SU-DHL-6 (cell line): ENCODE measurements at regions not wholly inside any gene's neighbourhood (a gene's known extent, or its start where the extent isn't known, plus 50 kb on each side); places are given as distances from the start of the nearest gene placed in this dataset.

Experiments
- H2AFZ ChIP-seq: fragments of 200-600 bp; sonication (generic); 2 replicates; pipeline ENCODE4 v1.6.1; 2014; ENCODE audit warnings: low read depth, mild to moderate bottlenecking, moderate library complexity, mixed read lengths, antibody characterized with exemption, low read length; ENCODE audit not compliant: severe bottlenecking
- H3F3A ChIP-seq: fragments of 200-600 bp; shearing (Covaris generic); 2 replicates; pipeline ENCODE4 v1.6.0; 2016; ENCODE audit warnings: antibody characterized with exemption, mild to moderate bottlenecking; ENCODE audit not compliant: insufficient read depth
- H3K27ac ChIP-seq: fragments of 200-600 bp; sonication (generic); 2 replicates; pipeline ENCODE4 v1.5.1; 2016; ENCODE audit warnings: low read depth, mild to moderate bottlenecking, low read length, moderate library complexity, mixed read lengths
- H3K27me3 ChIP-seq: fragments of 200-600 bp; sonication (generic), shearing (Covaris generic); 2 replicates; pipeline ENCODE4 v1.6.0; 2014; ENCODE audit warnings: mild to moderate bottlenecking, low read length
- H3K36me3 ChIP-seq: fragments of 200-600 bp; sonication (generic); 2 replicates; pipeline ENCODE4 v1.6.1; 2014; ENCODE audit warnings: mild to moderate bottlenecking, low read length, mixed read lengths
- H3K4me2 ChIP-seq: fragments of 300-600, 200-600 bp; shearing (Covaris generic), sonication (generic); 2 replicates; pipeline ENCODE4 v1.6.0; 2014; ENCODE audit warnings: low read length, low read depth, mild to moderate bottlenecking; ENCODE audit not compliant: poor library complexity, severe bottlenecking
- H3K4me3 ChIP-seq: fragments of 200-600 bp; sonication (generic); 2 replicates; pipeline ENCODE4 v1.5.1; 2014; ENCODE audit warnings: antibody characterized with exemption, low read length, mild to moderate bottlenecking, mixed read lengths; ENCODE audit not compliant: insufficient read depth, poor library complexity, severe bottlenecking
- H3K79me2 ChIP-seq: fragments of 200-600 bp; sonication (generic); 2 replicates; pipeline ENCODE4 v1.6.1; 2014; ENCODE audit warnings: mild to moderate bottlenecking, low read length, moderate library complexity; ENCODE audit not compliant: insufficient read depth
- H3K9ac ChIP-seq: fragments of 200-600 bp; sonication (generic); 2 replicates; pipeline ENCODE4 v1.7.0; 2014; ENCODE audit warnings: mild to moderate bottlenecking, low read length
- H3K9me2 ChIP-seq: fragments of 200-600 bp; sonication (generic); replicated peaks from 2 replicates; pipeline ENCODE4 v1.6.1; 2014; ENCODE audit warnings: low read length; ENCODE audit not compliant: insufficient read depth
- H3K9me3 ChIP-seq: fragments of 200-600 bp; sonication (generic); 2 replicates; pipeline ENCODE4 v1.6.1; 2014; ENCODE audit warnings: low read length, mixed read lengths; ENCODE audit not compliant: insufficient read depth
- H4K20me1 ChIP-seq: fragments of 200-600 bp; sonication (generic); 2 replicates; pipeline ENCODE4 v1.6.1; 2014; ENCODE audit warnings: low read depth, mild to moderate bottlenecking, antibody characterized with exemption, low read length, moderate library complexity, mixed read lengths
- CTCF ChIP-seq: fragments of 200-600 bp; sonication (generic); IDR thresholded peaks from one replicate; pipeline ENCODE4 v1.5.1; 2017; ENCODE audit warnings: antibody characterized with exemption, mild to moderate bottlenecking, low read length, moderate library complexity; ENCODE audit not compliant: insufficient read depth, poor library complexity, severe bottlenecking
- EZH2phosphoT487 ChIP-seq: fragments of 200-600 bp; sonication (generic), shearing (Covaris generic); conservative IDR thresholded peaks from 2 replicates; pipeline ENCODE4 v1.6.1; 2018; ENCODE audit warnings: mild to moderate bottlenecking, antibody characterized with exemption, low read length, moderate library complexity, mixed read lengths

- TF ChIP-seq CTCF (no peak), EZH2phosphoT487 (no peak)
- Histone ChIP-seq H2AFZ (no peak overlapping the region), H4K20me1 (no peaks in the 10 kb centered on the region), H3K4me3 (no peak overlapping the region), H3K27ac (no peak overlapping the region), H3K9me3 (peaks cover 5% of the 10 kb centered on the region; the same call in 1 of the 2 replicates), H3K79me2 (no peaks in the 10 kb centered on the region), H3K9ac (no peak overlapping the region), H3K9me2 (no peaks in the 10 kb centered on the region), H3F3A (no peaks in the 10 kb centered on the region), H3K27me3 (no peaks in the 10 kb centered on the region), H3K36me3 (0 out of 2 replicates have a peak, but pooled peaks cover 5% of the 10 kb centered on the region), H3K4me2 (no peak overlapping the region)
Observed at GRCh38 chr16:48860341-48860740, 250.4 kb upstream of the N4BP1 start.

GRCh38 chr16:48852951-48853350, 243.0 kb upstream of the N4BP1 start:
- Histone ChIP-seq H3K9me3 (no peaks in the 10 kb centered on the region), H3K9ac (no peak overlapping the region), H3K27me3 (no peaks in the 10 kb centered on the region), H3K79me2 (no peaks in the 10 kb centered on the region), H4K20me1 (no peaks in the 10 kb centered on the region), H3K9me2 (no peaks in the 10 kb centered on the region), H3F3A (no peaks in the 10 kb centered on the region), H2AFZ (no peak overlapping the region), H3K27ac (no peak overlapping the region), H3K4me3 (no peak overlapping the region), H3K4me2 (no peak overlapping the region), H3K36me3 (no peaks in the 10 kb centered on the region)
- no peak for TF ChIP-seq CTCF
- TF ChIP-seq EZH2phosphoT487 = no peak

GRCh38 chr16:48852458-48852857, 242.5 kb upstream of the N4BP1 start:
- Histone ChIP-seq H2AFZ (no peak overlapping the region), H3K27me3 (no peaks in the 10 kb centered on the region), H4K20me1 (no peaks in the 10 kb centered on the region), H3K36me3 (no peaks in the 10 kb centered on the region), H3K9ac (no peak overlapping the region), H3K9me3 (no peaks in the 10 kb centered on the region), H3F3A (no peaks in the 10 kb centered on the region), H3K9me2 (no peaks in the 10 kb centered on the region), H3K4me3 (no peak overlapping the region), H3K4me2 (no peak overlapping the region), H3K27ac (no peak overlapping the region), H3K79me2 (no peaks in the 10 kb centered on the region)
- no peak for TF ChIP-seq EZH2phosphoT487
- no peak for TF ChIP-seq CTCF
